ENCODE measurements at regions not wholly inside any gene's neighbourhood (a gene's known extent, or its start where the extent isn't known, plus 50 kb on each side); places are given as distances from the start of the nearest gene placed in this dataset.

- TF ChIP-seq EZH2phosphoT487 (IDR thresholded peaks at IDR 0.05; ENCODE audit: borderline replicate concordance, low read length) (no peak), CTCF (conservative IDR thresholded peaks at IDR 0.05; ENCODE audit: low read depth, low read length) (no peak), EZH2 (IDR thresholded peaks at IDR 0.05; ENCODE audit: low read length, unreplicated experiment) (no peak)
Measured at GRCh38 chr5:6252581-6252980, 125.8 kb downstream of the MED10 start.

Measured in PC-3 (cell line).